HepG2 (cell line): ENCODE measurements at regions not wholly inside any gene's neighbourhood (a gene's known extent, or its start where the extent isn't known, plus 50 kb on each side); places are given as distances from the start of the nearest gene placed in this dataset.

Source experiments
- ATAC-seq: fragments of 200-7000 bp; cut with Tn5 transposase; 3 replicates; pipeline ENCODE4 v1.9.1; 2020; ENCODE audit warnings: mild to moderate bottlenecking, moderate library complexity
- BruUV-seq: library from RNA; stranded (reverse); fragments of 400-500 nt; replicated peaks from 2 replicates; lab custom pipeline; 2021; lab: Mats Ljungman, UMichigan
- CTCF ChIA-PET: fragments of 300-600 bp; formaldehyde crosslinking; extraction: SDS; loops from one replicate; lab custom pipeline; 2021; ENCODE audit warnings: low total read pairs, inconsistent platforms, low intra/inter-chr PET ratio; lab: Yijun Ruan, JAX
- POLR2A ChIA-PET: fragments of 350-600 bp; sonication (Branson Sonifier 250); formaldehyde crosslinking; loops from one replicate; lab custom pipeline; 2020; ENCODE audit warnings: antibody characterized with exemption, inconsistent platforms; lab: Yijun Ruan, JAX
- DNase-seq: peaks from one replicate; pipeline ENCODE4 v3.0.0-alpha.2; 2015; ENCODE audit warnings: low spot score
- FAIRE-seq: peaks from 3 replicates; lab custom pipeline; 2011; peaks lifted over from hg19 to GRCh38; lab: Jason Lieb, UNC
- H2AFZ ChIP-seq: one replicate; pipeline ENCODE4 v1.6.1; 2011; ENCODE audit warnings: low read length, inconsistent platforms
- H3K27ac ChIP-seq: fragments of 300-600 bp; 3 replicates; pipeline ENCODE4 v1.8.0; 2011; ENCODE audit warnings: mixed run types, mild to moderate bottlenecking, mixed read lengths, low read length, inconsistent platforms; ENCODE audit not compliant: insufficient read depth; ENCODE audit errors: extremely low read length
- H3K27me3 ChIP-seq, 2 experiments: fragments of 200-600 bp in 1 of 2; 2 replicates in 1 of 2; 3 replicates in 1 of 2; pipeline versions ENCODE4 v1.6.0 to v1.8.0; 2011; ENCODE audit warnings: low read length in 2 of 2, mild to moderate bottlenecking in 2 of 2, moderate library complexity in 2 of 2, inconsistent platforms in 1 of 2; ENCODE audit not compliant: insufficient read depth in 2 of 2, control insufficient read depth in 1 of 2
- H3K36me3 ChIP-seq, 2 experiments: fragments of 200-600 bp in 1 of 2; replicated peaks in 1 of 2; 2 replicates in 1 of 2; 3 replicates in 1 of 2; pipeline versions ENCODE4 v1.5.1 to v1.8.0; 2011; ENCODE audit warnings: low read length in 2 of 2, inconsistent platforms in 1 of 2; ENCODE audit not compliant: insufficient read depth in 2 of 2, control insufficient read depth in 1 of 2
- H3K4me1 ChIP-seq: 2 replicates; pipeline ENCODE4 v1.5.1; 2012; ENCODE audit warnings: low read length, inconsistent platforms; ENCODE audit not compliant: insufficient read depth
- H3K4me2 ChIP-seq: 2 replicates; pipeline ENCODE4 v1.6.0; 2011; ENCODE audit warnings: low read depth, low read length, inconsistent platforms
- H3K4me3 ChIP-seq, 3 experiments: fragments of 200-600 bp in 1 of 3; sonication (generic), shearing (Covaris generic) in 1 of 3; replicated peaks in 1 of 3; 2 replicates each; pipeline ENCODE4 v1.5.1; 2011 to 2016; ENCODE audit warnings: low read length in 3 of 3, inconsistent platforms in 2 of 3, low read depth in 2 of 3, mild to moderate bottlenecking in 2 of 3, control low read depth in 1 of 3, mixed read lengths in 1 of 3; ENCODE audit not compliant: insufficient read depth in 1 of 3
- H3K79me2 ChIP-seq: one replicate; pipeline ENCODE4 v1.6.1; 2011; ENCODE audit warnings: low read length, inconsistent platforms; ENCODE audit not compliant: insufficient read depth
- H3K9ac ChIP-seq: 2 replicates; pipeline ENCODE4 v1.6.0; 2011; ENCODE audit warnings: mild to moderate bottlenecking, low read depth, low read length, inconsistent platforms; ENCODE audit not compliant: insufficient read depth
- H3K9me3 ChIP-seq: 2 replicates; pipeline ENCODE4 v1.5.1; 2012; ENCODE audit warnings: mild to moderate bottlenecking, low read length
- H4K20me1 ChIP-seq: 2 replicates; pipeline ENCODE4 v1.6.0; 2011; ENCODE audit warnings: inconsistent platforms, mild to moderate bottlenecking, low read length, moderate library complexity; ENCODE audit not compliant: insufficient read depth
- ATRX ChIP-seq: sonication (generic); formaldehyde crosslinking; IDR thresholded peaks from 2 replicates; pipeline ENCODE4 v1.4.0; 2020; ENCODE audit warnings: missing genetic modification reagents, borderline replicate concordance
- MAFG ChIP-seq: sonication (generic); formaldehyde crosslinking; IDR thresholded peaks from 2 replicates; pipeline ENCODE4 v1.5.1; 2020; ENCODE audit warnings: mild to moderate bottlenecking, missing genetic modification reagents
- NFE2L1 ChIP-seq: sonication (generic); formaldehyde crosslinking; IDR thresholded peaks from 2 replicates; pipeline ENCODE4 v1.4.0; 2020; ENCODE audit warnings: missing genetic modification reagents, mild to moderate bottlenecking, borderline replicate concordance
- PAF1 ChIP-seq: IDR thresholded peaks from 2 replicates; pipeline ENCODE4 v1.6.1; 2016; ENCODE audit warnings: missing genetic modification reagents, missing compliant biosample characterization
- SRSF4 ChIP-seq: fragments of 200-400 bp; formaldehyde crosslinking; IDR thresholded peaks from one replicate; pipeline ENCODE4 v1.6.1; 2018; ENCODE audit warnings: mild to moderate bottlenecking, low read depth, low read length, moderate library complexity; ENCODE audit not compliant: poor library complexity, severe bottlenecking
- ZNF138 ChIP-seq: sonication (generic); formaldehyde crosslinking; IDR thresholded peaks from 2 replicates; pipeline ENCODE4 v1.5.0; 2020; ENCODE audit warnings: mild to moderate bottlenecking, low read depth, missing genetic modification reagents
- ZNF432 ChIP-seq: sonication (generic); formaldehyde crosslinking; IDR thresholded peaks from 2 replicates; pipeline ENCODE4 v1.5.0; 2020; ENCODE audit warnings: missing genetic modification reagents, mild to moderate bottlenecking, borderline replicate concordance
- ZNF619 ChIP-seq: sonication (generic); formaldehyde crosslinking; IDR thresholded peaks from 2 replicates; pipeline ENCODE4 v1.4.0; 2020; ENCODE audit warnings: mild to moderate bottlenecking, missing genetic modification reagents
- ZNF674 ChIP-seq: sonication (generic); formaldehyde crosslinking; IDR thresholded peaks from 2 replicates; pipeline ENCODE4 v1.5.0; 2020; ENCODE audit warnings: low read depth, mild to moderate bottlenecking, missing genetic modification reagents
- in situ Hi-C: cut with HindIII; loops from 2 replicates; pipeline ENCODE4 v1.10.0; 2017; ENCODE audit warnings: low pct_unique_long_range_greater_than_20kb; ENCODE audit not compliant: extremely low pct_ligation_motif_present
- intact Hi-C: fragments of 100-400 bp; cut with micrococcal nuclease; formaldehyde crosslinking; loops from one replicate; pipeline ENCODE4 v1.10.0; 2022; ENCODE audit not compliant: unreplicated experiment
- TF ChIP-seq, protein P1 (sequence below): IDR thresholded peaks from 2 replicates; pipeline ENCODE4 v1.6.1; 2016; ENCODE audit warnings: low read depth
- TF ChIP-seq, protein P2 (sequence below): sonication (generic); formaldehyde crosslinking; IDR thresholded peaks from 2 replicates; pipeline ENCODE4 v1.4.0; 2020; ENCODE audit warnings: missing genetic modification reagents, mild to moderate bottlenecking, borderline replicate concordance
- TF ChIP-seq, protein P3 (sequence below): sonication (generic); formaldehyde crosslinking; IDR thresholded peaks from 2 replicates; pipeline ENCODE4 v1.8.0; 2022; ENCODE audit warnings: missing genetic modification reagents, mild to moderate bottlenecking, borderline replicate concordance
- TF ChIP-seq, protein P4 (sequence below): sonication (generic); formaldehyde crosslinking; IDR thresholded peaks from 2 replicates; pipeline ENCODE4 v1.5.0; 2020; ENCODE audit warnings: missing genetic modification reagents
- TF ChIP-seq, protein P5 (sequence below): IDR thresholded peaks from 2 replicates; pipeline ENCODE4 v1.6.1; 2018; ENCODE audit warnings: missing genetic modification reagents
- TF ChIP-seq, protein P6 (sequence below): sonication (generic); formaldehyde crosslinking; IDR thresholded peaks from 2 replicates; pipeline ENCODE4 v1.4.0; 2020; ENCODE audit warnings: missing genetic modification reagents
- TF ChIP-seq, protein P7 (sequence below): sonication (generic); formaldehyde crosslinking; IDR thresholded peaks from 2 replicates; pipeline ENCODE4 v1.4.0; 2020; ENCODE audit warnings: missing genetic modification reagents

DNA sequence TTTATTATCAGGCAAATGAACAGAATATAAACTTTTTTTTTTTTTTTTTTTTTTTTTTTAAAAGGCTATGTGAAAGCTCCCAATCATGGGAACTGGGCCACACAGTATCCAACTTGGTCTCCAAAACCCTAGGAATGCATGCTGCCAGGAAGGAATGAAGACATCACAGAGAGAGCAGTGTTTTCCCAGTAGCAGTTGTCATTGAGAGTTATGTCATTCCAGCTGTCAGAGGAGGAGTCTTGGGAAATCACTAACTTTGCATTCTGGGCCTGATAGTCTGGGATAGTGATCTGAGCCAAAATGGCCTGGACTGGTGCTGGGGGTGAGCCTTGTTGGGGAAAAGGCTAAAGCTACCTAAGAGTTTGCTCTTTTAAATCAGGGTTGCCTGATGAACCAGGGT, 231.3 kb upstream of the MAP3K7 start:
- no peak overlapping the region for H3K9ac ChIP-seq
- no peak for ATAC-seq
- ChIA-PET CTCF (no interaction called here), POLR2A (no interaction called here)
- no peak overlapping the region for H2AFZ ChIP-seq
- BruUV-seq = no TSS peak
- H3K9me3 ChIP-seq = no peaks in the 10 kb centered on the region
- H3K36me3 ChIP-seq = no peaks in the 10 kb centered on the region
- in situ Hi-C loops = no loop called here
- no peak for DNase-seq
- H3K79me2 ChIP-seq = no peaks in the 10 kb centered on the region
- no peaks in the 10 kb centered on the region for H3K4me1 ChIP-seq
- no peaks in the 10 kb centered on the region for H3K27me3 ChIP-seq
- FAIRE-seq = no peak
- H3K27ac ChIP-seq = no peak overlapping the region
- intact Hi-C loops = no loop called here
- no peaks in the 10 kb centered on the region for H4K20me1 ChIP-seq
- H3K4me3 ChIP-seq = no peak overlapping the region
- no peak overlapping the region for H3K4me2 ChIP-seq
- no peak for TF ChIP-seq ZNF432 (CRISPR knock-in tag)
- TF ChIP-seq, protein P1, sequence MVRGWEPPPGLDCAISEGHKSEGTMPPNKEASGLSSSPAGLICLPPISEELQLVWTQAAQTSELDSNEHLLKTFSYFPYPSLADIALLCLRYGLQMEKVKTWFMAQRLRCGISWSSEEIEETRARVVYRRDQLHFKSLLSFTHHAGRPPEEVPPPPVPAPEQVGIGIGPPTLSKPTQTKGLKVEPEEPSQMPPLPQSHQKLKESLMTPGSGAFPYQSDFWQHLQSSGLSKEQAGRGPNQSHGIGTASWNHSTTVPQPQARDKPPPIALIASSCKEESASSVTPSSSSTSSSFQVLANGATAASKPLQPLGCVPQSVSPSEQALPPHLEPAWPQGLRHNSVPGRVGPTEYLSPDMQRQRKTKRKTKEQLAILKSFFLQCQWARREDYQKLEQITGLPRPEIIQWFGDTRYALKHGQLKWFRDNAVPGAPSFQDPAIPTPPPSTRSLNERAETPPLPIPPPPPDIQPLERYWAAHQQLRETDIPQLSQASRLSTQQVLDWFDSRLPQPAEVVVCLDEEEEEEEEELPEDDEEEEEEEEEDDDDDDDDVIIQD (CRISPR knock-in tag) = no peak
- no peak for TF ChIP-seq SRSF4
- TF ChIP-seq, protein P2, sequence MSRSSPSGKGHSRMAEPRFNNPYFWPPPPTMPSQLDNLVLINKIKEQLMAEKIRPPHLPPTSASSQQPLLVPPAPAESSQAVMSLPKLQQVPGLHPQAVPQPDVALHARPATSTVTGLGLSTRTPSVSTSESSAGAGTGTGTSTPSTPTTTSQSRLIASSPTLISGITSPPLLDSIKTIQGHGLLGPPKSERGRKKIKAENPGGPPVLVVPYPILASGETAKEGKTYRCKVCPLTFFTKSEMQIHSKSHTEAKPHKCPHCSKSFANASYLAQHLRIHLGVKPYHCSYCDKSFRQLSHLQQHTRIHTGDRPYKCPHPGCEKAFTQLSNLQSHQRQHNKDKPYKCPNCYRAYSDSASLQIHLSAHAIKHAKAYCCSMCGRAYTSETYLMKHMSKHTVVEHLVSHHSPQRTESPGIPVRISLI (CRISPR knock-in tag) = no peak
- TF ChIP-seq ZNF674 (CRISPR knock-in tag) = no peak
- TF ChIP-seq, protein P3, sequence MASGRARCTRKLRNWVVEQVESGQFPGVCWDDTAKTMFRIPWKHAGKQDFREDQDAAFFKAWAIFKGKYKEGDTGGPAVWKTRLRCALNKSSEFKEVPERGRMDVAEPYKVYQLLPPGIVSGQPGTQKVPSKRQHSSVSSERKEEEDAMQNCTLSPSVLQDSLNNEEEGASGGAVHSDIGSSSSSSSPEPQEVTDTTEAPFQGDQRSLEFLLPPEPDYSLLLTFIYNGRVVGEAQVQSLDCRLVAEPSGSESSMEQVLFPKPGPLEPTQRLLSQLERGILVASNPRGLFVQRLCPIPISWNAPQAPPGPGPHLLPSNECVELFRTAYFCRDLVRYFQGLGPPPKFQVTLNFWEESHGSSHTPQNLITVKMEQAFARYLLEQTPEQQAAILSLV = no peak
- no peak for TF ChIP-seq ATRX (CRISPR knock-in tag)
- TF ChIP-seq, protein P4, sequence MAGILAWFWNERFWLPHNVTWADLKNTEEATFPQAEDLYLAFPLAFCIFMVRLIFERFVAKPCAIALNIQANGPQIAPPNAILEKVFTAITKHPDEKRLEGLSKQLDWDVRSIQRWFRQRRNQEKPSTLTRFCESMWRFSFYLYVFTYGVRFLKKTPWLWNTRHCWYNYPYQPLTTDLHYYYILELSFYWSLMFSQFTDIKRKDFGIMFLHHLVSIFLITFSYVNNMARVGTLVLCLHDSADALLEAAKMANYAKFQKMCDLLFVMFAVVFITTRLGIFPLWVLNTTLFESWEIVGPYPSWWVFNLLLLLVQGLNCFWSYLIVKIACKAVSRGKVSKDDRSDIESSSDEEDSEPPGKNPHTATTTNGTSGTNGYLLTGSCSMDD = no peak
- TF ChIP-seq, protein P5, sequence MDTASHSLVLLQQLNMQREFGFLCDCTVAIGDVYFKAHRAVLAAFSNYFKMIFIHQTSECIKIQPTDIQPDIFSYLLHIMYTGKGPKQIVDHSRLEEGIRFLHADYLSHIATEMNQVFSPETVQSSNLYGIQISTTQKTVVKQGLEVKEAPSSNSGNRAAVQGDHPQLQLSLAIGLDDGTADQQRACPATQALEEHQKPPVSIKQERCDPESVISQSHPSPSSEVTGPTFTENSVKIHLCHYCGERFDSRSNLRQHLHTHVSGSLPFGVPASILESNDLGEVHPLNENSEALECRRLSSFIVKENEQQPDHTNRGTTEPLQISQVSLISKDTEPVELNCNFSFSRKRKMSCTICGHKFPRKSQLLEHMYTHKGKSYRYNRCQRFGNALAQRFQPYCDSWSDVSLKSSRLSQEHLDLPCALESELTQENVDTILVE (CRISPR knock-in tag) = no peak
- TF ChIP-seq ZNF138 (CRISPR knock-in tag) = no peak
- TF ChIP-seq, protein P6, sequence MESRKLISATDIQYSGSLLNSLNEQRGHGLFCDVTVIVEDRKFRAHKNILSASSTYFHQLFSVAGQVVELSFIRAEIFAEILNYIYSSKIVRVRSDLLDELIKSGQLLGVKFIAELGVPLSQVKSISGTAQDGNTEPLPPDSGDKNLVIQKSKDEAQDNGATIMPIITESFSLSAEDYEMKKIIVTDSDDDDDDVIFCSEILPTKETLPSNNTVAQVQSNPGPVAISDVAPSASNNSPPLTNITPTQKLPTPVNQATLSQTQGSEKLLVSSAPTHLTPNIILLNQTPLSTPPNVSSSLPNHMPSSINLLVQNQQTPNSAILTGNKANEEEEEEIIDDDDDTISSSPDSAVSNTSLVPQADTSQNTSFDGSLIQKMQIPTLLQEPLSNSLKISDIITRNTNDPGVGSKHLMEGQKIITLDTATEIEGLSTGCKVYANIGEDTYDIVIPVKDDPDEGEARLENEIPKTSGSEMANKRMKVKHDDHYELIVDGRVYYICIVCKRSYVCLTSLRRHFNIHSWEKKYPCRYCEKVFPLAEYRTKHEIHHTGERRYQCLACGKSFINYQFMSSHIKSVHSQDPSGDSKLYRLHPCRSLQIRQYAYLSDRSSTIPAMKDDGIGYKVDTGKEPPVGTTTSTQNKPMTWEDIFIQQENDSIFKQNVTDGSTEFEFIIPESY = no peak
- TF ChIP-seq, protein P7, sequence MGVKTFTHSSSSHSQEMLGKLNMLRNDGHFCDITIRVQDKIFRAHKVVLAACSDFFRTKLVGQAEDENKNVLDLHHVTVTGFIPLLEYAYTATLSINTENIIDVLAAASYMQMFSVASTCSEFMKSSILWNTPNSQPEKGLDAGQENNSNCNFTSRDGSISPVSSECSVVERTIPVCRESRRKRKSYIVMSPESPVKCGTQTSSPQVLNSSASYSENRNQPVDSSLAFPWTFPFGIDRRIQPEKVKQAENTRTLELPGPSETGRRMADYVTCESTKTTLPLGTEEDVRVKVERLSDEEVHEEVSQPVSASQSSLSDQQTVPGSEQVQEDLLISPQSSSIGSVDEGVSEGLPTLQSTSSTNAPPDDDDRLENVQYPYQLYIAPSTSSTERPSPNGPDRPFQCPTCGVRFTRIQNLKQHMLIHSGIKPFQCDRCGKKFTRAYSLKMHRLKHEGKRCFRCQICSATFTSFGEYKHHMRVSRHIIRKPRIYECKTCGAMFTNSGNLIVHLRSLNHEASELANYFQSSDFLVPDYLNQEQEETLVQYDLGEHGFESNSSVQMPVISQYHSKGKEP (CRISPR knock-in tag) = no peak
- no peak for TF ChIP-seq NFE2L1 (CRISPR knock-in tag)
- TF ChIP-seq MAFG (CRISPR knock-in tag) = no peak
- no peak for TF ChIP-seq ZNF619 (CRISPR knock-in tag)
- no peak for TF ChIP-seq PAF1 (CRISPR knock-in tag)
